ENCODE measurements at regions not wholly inside any gene's neighbourhood (a gene's known extent, or its start where the extent isn't known, plus 50 kb on each side); places are given as distances from the start of the nearest gene placed in this dataset.

GRCh38 chr20:12467758-12468157 lies 541.0 kb upstream of the SPTLC3 start:
- TF ChIP-seq, protein P1, sequence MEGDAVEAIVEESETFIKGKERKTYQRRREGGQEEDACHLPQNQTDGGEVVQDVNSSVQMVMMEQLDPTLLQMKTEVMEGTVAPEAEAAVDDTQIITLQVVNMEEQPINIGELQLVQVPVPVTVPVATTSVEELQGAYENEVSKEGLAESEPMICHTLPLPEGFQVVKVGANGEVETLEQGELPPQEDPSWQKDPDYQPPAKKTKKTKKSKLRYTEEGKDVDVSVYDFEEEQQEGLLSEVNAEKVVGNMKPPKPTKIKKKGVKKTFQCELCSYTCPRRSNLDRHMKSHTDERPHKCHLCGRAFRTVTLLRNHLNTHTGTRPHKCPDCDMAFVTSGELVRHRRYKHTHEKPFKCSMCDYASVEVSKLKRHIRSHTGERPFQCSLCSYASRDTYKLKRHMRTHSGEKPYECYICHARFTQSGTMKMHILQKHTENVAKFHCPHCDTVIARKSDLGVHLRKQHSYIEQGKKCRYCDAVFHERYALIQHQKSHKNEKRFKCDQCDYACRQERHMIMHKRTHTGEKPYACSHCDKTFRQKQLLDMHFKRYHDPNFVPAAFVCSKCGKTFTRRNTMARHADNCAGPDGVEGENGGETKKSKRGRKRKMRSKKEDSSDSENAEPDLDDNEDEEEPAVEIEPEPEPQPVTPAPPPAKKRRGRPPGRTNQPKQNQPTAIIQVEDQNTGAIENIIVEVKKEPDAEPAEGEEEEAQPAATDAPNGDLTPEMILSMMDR (IDR thresholded peaks at IDR 0.05; ENCODE audit: borderline replicate concordance, extremely low read depth, low read length, poor library complexity, severe bottlenecking), result no peak
- TF ChIP-seq EZH2 (IDR thresholded peaks at IDR 0.05; ENCODE audit: borderline replicate concordance, low read depth, low read length, severe bottlenecking), result no peak
